A549 (cell line): ENCODE measurements at regions not wholly inside any gene's neighbourhood (a gene's known extent, or its start where the extent isn't known, plus 50 kb on each side); places are given as distances from the start of the nearest gene placed in this dataset.

Source experiments
- CTCF ChIP-seq: fragments of >200 bp; sonication (Bioruptor Twin); formaldehyde crosslinking; IDR thresholded peaks from 3 replicates; pipeline ENCODE4 v1.5.1; 2016
- JUNB ChIP-seq: fragments of >200 bp; sonication (Bioruptor Twin); formaldehyde crosslinking; IDR thresholded peaks from 2 replicates; pipeline ENCODE4 v1.6.1; 2016
- NPAS2 ChIP-seq: fragments of 250-450 bp; sonication (Bioruptor Pico); IDR thresholded peaks from 2 replicates; pipeline ENCODE4 v1.8.0; 2022; ENCODE audit warnings: mild to moderate bottlenecking, moderate library complexity, borderline replicate concordance
- POLR2A ChIP-seq: IDR thresholded peaks from 2 replicates; pipeline ENCODE4 v1.6.1; 2012; ENCODE audit warnings: mild to moderate bottlenecking, low read length

GRCh38 chr6:159535656-159536350 is 157.2 kb downstream of the SOD2 start:
- TF ChIP-seq JUNB = no peak
- TF ChIP-seq NPAS2 (CRISPR knock-in tag) = no peak
- no peak for TF ChIP-seq CTCF
- no peak for TF ChIP-seq POLR2A
